SU-DHL-6 (cell line): ENCODE measurements at regions not wholly inside any gene's neighbourhood (a gene's known extent, or its start where the extent isn't known, plus 50 kb on each side); places are given as distances from the start of the nearest gene placed in this dataset.

Experiments
- CTCF ChIP-seq: fragments of 200-600 bp; sonication (generic); IDR thresholded peaks from one replicate; pipeline ENCODE4 v1.5.1; 2017; ENCODE audit warnings: antibody characterized with exemption, mild to moderate bottlenecking, low read length, moderate library complexity; ENCODE audit not compliant: insufficient read depth, poor library complexity, severe bottlenecking
- EZH2phosphoT487 ChIP-seq: fragments of 200-600 bp; sonication (generic), shearing (Covaris generic); conservative IDR thresholded peaks from 2 replicates; pipeline ENCODE4 v1.6.1; 2018; ENCODE audit warnings: mild to moderate bottlenecking, antibody characterized with exemption, low read length, moderate library complexity, mixed read lengths

GRCh38 chr6:87923389-87924050 lies 124.1 kb upstream of the SPACA1 start:
- no peak for TF ChIP-seq EZH2phosphoT487
- TF ChIP-seq CTCF: no peak
